ENCODE measurements at regions not wholly inside any gene's neighbourhood (a gene's known extent, or its start where the extent isn't known, plus 50 kb on each side); places are given as distances from the start of the nearest gene placed in this dataset.

DNA sequence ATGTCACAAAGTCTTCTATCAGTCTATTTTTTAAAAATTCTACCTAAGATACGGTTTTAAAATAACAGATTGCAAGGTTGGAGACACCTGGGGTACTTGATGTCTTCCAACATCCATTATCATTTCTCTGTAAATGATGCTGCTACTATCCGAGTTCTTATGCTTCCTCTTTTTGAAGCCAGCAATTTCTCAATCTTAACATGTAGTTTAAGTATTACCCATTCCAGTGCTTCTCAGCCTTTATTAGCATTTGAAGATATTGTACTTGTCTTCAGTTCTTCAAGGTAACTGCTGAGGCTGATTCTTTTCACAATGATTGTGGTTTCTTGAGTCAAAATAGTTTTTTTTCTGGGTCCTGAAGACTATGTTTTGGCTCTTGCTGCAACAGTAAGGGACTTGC, 96.4 kb upstream of the SELENOP start:
- no peak overlapping the region for H3K9ac ChIP-seq (ENCODE audit: extremely low read depth, insufficient read length, low read length)
- no CpG with 5 or more reads among the region's 2 CpGs for WGBS (ENCODE audit: extremely low coverage, insufficient read length, low lambda C conversion rate)
- no peak overlapping the region for H4K5ac ChIP-seq (ENCODE audit: insufficient read length, low read depth, low read length)
- no peak overlapping the region for H2BK120ac ChIP-seq (ENCODE audit: low read depth, low read length, poor library complexity, severe bottlenecking)
- H2BK15ac ChIP-seq (ENCODE audit: low read depth, low read length): no peak overlapping the region
- H3K79me2 ChIP-seq (ENCODE audit: insufficient read depth, low read length): no peaks in the 10 kb centered on the region
- H3K18ac ChIP-seq (ENCODE audit: insufficient read length, low read depth, low read length): no peak overlapping the region
- no peak overlapping the region for H4K91ac ChIP-seq (ENCODE audit: insufficient read length, low read depth, low read length)
- peak overlapping the region; percentile 69 to 81; a peak in 3 of 5 replicates for H3K4me3 Mint-ChIP-seq
- H3T11ph ChIP-seq (ENCODE audit: low read length): no peak overlapping the region
- no peak for DNase-seq
- H3K9me3 Mint-ChIP-seq: no peaks in the 10 kb centered on the region
- no peaks in the 10 kb centered on the region for H4K20me1 ChIP-seq (ENCODE audit: control insufficient read depth, insufficient read depth, insufficient read length)
- no peak overlapping the region for H3K27ac Mint-ChIP-seq
- no peak overlapping the region for H2BK5ac ChIP-seq (ENCODE audit: insufficient read length, low read length)
- H2AFZ ChIP-seq (ENCODE audit: low read length): no peak overlapping the region
- H3K27me3 ChIP-seq (ENCODE audit: insufficient read depth, low read length): peaks cover 3% of the 10 kb centered on the region; the same call in 1 of the 2 replicates
- no peak overlapping the region for H3K56ac ChIP-seq (ENCODE audit: insufficient read length, low read depth, low read length)
- peak overlapping the region; percentile 81 for H3K4me2 ChIP-seq (ENCODE audit: insufficient read depth, insufficient read length, low read length)
- H3K14ac ChIP-seq (ENCODE audit: insufficient read depth, low read length): no peak overlapping the region
- peaks cover 55% of the 10 kb centered on the region for H3K27me3 Mint-ChIP-seq (ENCODE audit: low read depth)
- no peak overlapping the region for H3K27ac ChIP-seq (ENCODE audit: insufficient read length, low read depth, low read length)
- H3K4me1 ChIP-seq (ENCODE audit: insufficient read depth, low read length): no peaks in the 10 kb centered on the region
- H3K4ac ChIP-seq (ENCODE audit: low read depth, low read length): no peak overlapping the region
- H3K23ac ChIP-seq (ENCODE audit: insufficient read length, low read depth, low read length): no peak overlapping the region
- no peak overlapping the region for H2BK12ac ChIP-seq (ENCODE audit: insufficient read length, low read depth, low read length)
- TF ChIP-seq, protein P1, sequence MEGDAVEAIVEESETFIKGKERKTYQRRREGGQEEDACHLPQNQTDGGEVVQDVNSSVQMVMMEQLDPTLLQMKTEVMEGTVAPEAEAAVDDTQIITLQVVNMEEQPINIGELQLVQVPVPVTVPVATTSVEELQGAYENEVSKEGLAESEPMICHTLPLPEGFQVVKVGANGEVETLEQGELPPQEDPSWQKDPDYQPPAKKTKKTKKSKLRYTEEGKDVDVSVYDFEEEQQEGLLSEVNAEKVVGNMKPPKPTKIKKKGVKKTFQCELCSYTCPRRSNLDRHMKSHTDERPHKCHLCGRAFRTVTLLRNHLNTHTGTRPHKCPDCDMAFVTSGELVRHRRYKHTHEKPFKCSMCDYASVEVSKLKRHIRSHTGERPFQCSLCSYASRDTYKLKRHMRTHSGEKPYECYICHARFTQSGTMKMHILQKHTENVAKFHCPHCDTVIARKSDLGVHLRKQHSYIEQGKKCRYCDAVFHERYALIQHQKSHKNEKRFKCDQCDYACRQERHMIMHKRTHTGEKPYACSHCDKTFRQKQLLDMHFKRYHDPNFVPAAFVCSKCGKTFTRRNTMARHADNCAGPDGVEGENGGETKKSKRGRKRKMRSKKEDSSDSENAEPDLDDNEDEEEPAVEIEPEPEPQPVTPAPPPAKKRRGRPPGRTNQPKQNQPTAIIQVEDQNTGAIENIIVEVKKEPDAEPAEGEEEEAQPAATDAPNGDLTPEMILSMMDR (conservative IDR thresholded peaks at IDR 0.05): no peak
- no peaks in the 10 kb centered on the region for H3K79me1 ChIP-seq (ENCODE audit: insufficient read depth, low read depth, low read length, poor library complexity, severe bottlenecking)
- H3K23me2 ChIP-seq (ENCODE audit: insufficient read length, low read depth, low read length, poor library complexity, severe bottlenecking): peaks cover 4% of the 10 kb centered on the region
- H2BK20ac ChIP-seq (ENCODE audit: low read depth, low read length, poor library complexity, severe bottlenecking): no peak overlapping the region
- no peaks in the 10 kb centered on the region for H3K36me3 Mint-ChIP-seq (ENCODE audit: insufficient read depth in 1 of 3, low read depth in 3 of 3)
- H3K9me3 ChIP-seq (ENCODE audit: control insufficient read depth, low read depth, low read length): no peaks in the 10 kb centered on the region
- H3K4me1 Mint-ChIP-seq: peaks cover 18 to 23% of the 10 kb centered on the region in 2 experiments
- no peak overlapping the region for H2AK5ac ChIP-seq (ENCODE audit: insufficient read length, low read length)
- no peak overlapping the region for H4K8ac ChIP-seq (replicated peaks; ENCODE audit: insufficient read length, low read depth, low read length)

All from H9 (cell line).